ENCODE measurements at regions not wholly inside any gene's neighbourhood (a gene's known extent, or its start where the extent isn't known, plus 50 kb on each side); places are given as distances from the start of the nearest gene placed in this dataset.

DNA sequence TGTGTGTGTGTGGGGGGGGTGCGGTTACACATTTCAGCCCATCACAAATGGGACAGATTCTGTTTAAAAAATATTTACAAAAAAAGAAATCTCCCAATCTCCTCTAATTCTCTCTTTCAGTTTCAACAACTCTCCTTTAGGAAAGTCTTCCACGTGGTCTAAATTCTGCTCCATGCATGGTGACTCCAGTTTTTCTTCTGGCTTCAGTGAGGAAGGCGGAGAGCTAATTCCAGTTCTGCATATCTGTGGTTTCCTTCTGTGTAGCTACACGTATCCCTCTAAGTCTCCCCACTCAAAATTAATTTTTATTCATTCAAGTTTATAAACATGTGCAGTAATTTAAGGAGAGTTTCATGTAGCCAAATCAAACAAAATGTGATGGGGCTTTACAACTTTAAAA, 111.6 kb downstream of the SLC4A3 start:
- TF ChIP-seq, protein P1, sequence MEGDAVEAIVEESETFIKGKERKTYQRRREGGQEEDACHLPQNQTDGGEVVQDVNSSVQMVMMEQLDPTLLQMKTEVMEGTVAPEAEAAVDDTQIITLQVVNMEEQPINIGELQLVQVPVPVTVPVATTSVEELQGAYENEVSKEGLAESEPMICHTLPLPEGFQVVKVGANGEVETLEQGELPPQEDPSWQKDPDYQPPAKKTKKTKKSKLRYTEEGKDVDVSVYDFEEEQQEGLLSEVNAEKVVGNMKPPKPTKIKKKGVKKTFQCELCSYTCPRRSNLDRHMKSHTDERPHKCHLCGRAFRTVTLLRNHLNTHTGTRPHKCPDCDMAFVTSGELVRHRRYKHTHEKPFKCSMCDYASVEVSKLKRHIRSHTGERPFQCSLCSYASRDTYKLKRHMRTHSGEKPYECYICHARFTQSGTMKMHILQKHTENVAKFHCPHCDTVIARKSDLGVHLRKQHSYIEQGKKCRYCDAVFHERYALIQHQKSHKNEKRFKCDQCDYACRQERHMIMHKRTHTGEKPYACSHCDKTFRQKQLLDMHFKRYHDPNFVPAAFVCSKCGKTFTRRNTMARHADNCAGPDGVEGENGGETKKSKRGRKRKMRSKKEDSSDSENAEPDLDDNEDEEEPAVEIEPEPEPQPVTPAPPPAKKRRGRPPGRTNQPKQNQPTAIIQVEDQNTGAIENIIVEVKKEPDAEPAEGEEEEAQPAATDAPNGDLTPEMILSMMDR (IDR thresholded peaks at IDR 0.05), result no peak
- no peak for TF ChIP-seq POLR2A (IDR thresholded peaks at IDR 0.05)
